H1 (cell line): ENCODE measurements at regions not wholly inside any gene's neighbourhood (a gene's known extent, or its start where the extent isn't known, plus 50 kb on each side); places are given as distances from the start of the nearest gene placed in this dataset.

Experiments
- CHD1 ChIP-seq: IDR thresholded peaks from 2 replicates; pipeline ENCODE4 v1.6.1; 2012; ENCODE audit warnings: low read depth, low read length, improper control_type of control experiment
- GTF2F1 ChIP-seq: IDR thresholded peaks from 2 replicates; pipeline ENCODE4 v1.6.1; 2012; ENCODE audit warnings: low read depth, low read length, improper control_type of control experiment, borderline replicate concordance
- JUND ChIP-seq: IDR thresholded peaks from 2 replicates; pipeline ENCODE4 v1.6.1; 2011; ENCODE audit warnings: mild to moderate bottlenecking, improper control_type of control experiment, low read length

DNA sequence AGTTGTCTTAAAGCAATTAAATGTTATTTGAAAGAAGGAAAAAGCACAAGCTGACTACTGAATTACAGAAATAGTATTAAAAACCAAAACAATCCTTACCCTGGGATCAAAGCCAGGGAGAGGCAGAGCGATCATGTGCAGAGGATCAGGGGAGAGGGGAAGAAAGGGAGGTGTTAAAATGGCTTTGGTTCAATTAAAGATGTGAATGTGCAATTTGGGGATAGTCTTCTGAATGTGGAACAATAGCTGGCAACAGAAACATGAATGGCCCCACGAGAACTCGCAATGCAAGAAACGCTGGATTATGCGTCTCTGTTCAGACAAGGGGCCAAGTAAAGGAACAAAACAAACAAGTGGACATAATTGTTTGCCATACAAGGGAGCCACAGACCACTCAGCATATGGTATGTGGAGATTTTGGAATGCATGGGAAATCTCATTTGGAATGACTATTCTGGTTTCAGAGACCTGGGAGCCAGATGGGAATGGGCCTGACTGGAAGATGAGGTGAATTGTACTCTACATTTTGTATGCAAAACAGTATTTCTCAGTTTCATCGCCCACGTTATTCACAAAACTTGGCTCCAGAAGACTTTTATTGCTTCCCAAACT, 155.4 kb downstream of the SLC4A3 start (continued):
- TF ChIP-seq JUND (no peak), CHD1 (no peak), GTF2F1 (no peak)
